ENCODE measurements at regions not wholly inside any gene's neighbourhood (a gene's known extent, or its start where the extent isn't known, plus 50 kb on each side); places are given as distances from the start of the nearest gene placed in this dataset.
"Not testable (repeated sequence)": the region's sequence is repeated elsewhere in the genome, so short reads cannot be mapped to it uniquely, and the experiment has no call there.

- no peak for DNase-seq
These were observed 331.2 kb downstream of the QKI start for GRCh38 chr6:163745536-163746400.

DNA sequence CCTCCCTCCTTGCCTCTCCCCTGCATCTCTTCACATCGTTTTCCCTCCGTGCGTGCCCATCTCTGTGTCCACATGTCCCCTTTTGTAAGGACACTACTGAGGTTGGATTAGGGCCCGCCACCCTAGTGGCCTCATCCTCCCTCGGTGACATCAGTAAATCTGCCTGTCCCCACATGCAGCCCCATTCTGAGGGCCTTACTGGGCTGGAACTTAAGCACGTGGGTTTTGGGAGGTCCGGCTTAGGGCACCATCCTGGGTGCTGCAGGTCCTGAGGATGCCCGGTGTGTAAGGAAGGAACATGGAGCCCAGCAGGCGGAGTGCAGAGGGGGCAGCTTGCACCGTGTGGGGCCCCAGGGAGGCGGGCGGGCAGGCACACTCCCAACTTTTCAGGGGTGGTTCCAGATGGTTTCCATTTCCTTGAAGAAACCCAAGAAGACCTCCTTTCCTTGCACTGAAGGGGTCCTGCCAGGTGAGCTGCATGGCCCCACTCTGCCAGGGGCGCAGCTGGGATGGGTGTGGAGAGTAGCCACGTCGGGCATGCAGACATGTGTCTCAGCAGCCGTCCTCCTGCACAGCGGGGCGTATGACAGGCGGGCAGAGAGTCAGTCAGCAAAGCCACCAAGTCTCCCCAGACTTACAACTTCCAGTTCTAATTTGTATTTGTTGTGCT is 329.9 kb downstream of the QKI start:
- DNase-seq: no peak

DNA sequence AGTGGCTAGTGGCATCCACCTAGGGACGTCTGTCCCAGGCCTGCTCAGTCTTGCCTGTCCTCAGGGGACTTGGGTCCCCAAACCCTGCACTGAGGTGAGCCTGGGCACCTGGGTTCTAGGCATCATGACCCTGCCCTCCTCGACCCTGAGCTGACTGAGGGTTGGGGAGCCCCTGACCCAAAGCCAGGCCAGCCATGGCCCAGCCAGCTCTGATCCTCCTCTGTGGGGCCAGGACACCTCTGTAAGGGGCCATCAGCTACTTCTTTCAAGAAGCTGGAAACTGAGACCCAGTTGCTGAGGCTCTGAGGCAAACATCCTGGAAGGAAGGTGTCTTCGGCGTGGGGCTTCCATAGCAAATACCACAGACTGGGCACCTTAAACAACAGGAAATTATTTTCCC is 329.3 kb downstream of the QKI start:
- no peak for DNase-seq

DNA sequence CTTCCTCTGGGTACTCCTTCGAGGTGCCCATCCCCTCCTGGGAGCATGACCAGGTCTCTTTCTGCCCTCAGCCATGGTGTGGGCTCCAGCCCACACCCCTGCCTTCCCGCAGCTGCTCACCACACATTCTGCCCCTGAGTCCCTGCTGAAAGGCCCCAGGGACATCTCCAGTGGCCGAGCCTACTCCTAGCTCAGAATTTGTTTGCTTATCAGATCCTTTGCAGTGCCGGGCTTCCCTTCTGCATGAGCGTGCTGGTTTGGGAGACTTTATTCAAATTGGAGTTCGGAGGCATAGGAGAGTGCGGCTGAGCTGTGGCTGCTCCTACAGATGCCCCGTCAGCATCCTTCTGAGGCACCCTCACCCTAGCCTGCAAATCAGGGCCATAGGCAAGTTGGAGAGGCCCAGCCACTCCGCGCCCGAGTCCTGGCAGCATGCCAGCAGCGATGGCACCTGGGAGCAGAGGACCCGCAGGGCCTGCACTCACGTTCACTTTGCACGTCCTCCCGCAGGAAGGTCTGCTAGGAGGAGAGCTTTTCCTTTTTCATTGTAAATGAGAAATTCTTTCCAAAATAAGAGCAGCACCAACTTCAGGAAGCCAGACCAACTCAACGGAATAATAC is 327.3 kb downstream of the QKI start:
- DNase-seq: no peak

DNA sequence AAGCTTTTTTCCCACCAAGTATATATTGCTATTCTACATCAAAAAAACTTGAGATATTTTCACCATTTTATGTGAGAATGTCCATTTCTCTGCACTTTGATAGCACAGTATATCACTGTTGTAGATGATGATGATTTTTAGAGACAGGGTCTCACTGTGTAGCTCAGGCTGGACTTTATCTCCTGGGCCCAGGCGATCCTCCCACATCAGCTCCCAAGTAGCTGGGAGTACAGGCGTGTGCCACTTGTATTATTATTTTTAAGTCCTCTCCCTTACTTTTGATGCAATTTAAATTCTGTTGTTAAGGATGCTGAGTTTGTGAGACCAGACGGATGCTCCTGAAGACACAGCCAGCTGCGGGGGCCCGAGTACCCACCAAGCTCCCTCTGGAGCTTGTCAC is 326.8 kb downstream of the QKI start:
- DNase-seq: no peak

DNA sequence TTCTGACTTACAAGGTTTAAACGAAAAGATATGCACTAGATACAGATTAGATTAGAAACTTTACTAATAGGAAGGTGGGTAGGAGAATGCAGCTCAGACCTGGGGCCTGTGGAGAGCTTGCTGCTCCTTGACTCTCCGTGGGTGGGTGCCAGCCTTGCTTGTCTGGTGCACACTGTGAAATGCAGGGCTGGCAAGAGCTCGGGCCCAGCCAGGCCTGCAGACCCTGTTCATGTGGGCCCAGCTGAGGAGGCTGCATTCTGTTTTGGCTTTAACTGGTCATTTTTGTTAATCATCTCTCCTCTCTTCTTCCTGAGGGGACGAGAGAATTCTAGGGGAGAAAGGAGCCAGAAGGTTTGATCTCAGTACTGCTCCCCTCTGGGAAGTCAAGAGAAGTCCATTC is 325.4 kb downstream of the QKI start:
- DNase-seq: no peak

DNA sequence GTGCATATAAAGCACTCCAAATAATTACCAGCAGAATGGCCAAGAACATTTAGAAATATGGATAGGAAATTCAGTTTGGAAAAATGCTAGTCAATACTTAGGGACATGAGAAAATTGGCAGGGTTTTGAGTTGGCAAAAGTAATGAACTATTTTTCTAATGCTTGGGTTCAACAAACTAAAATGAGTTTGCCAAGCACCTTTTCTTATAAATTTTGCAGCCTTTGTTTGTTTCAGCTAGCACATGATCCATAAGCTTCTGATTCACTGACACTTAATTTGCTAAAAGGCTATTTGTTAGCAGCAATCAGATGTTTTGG is 324.8 kb downstream of the QKI start:
- DNase-seq: no peak

DNA sequence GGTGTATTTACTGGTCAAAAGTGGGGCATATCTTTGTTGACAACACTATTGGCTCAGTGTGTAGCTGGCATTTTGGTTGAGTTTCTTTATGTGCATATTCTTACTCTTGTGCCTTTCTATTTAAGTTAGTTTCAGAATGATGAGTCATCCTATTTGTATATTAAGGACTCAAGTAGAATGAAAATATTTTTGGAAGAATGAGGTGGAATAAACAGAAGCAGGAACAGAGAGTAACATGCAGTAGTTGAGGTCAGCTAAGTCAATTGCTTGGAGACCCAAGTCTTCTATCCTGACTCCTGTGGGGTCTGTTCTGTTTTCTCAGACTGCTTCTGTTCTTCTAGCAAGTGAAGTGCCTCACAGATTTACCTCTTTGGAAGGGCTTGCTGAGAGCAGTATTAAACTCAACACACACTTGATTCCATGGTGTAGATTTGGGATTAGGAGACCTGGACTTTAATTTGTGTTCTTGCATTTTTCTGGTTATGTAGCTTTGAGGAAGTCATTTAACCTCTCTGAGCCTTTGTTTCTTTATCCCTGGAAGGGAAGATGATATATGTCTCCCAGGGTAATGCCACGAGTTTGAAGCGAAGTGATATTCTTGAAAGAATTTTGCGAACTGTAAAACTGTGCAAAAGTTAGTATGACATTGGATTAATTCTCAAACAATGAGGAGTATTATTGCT is 324.3 kb downstream of the QKI start:
- DNase-seq: no peak

GRCh38 chr6:163738304-163738703 is 323.8 kb downstream of the QKI start:
- no peak for DNase-seq

- DNase-seq: no peak
These were observed 320.6 kb downstream of the QKI start for GRCh38 chr6:163735076-163735475.

- no peak for DNase-seq
These were observed 318.5 kb downstream of the QKI start for GRCh38 chr6:163733061-163733460.

GRCh38 chr6:163732479-163732878 is 318.0 kb downstream of the QKI start:
- DNase-seq: no peak

DNA sequence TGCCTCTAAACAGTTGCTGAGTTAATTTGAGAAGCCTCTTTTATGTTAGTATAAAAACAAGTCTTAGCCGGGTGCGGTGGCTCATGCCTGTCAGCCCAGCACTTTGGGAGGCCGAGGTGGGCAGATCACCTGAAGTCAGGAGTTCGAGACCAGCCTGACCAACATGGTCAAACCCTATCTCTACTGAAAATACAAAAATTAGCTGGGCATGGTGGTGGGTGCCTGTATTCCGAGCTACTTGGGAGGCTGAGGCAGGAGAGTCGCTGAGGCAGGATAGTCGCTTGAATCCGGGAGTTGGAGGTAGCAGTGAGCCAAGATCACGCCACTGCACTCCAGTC is 317.5 kb downstream of the QKI start:
- not testable (repeated sequence) for DNase-seq

GRCh38 chr6:163731215-163732013 is 316.9 kb downstream of the QKI start:
- peak; percentile 91 for DNase-seq

- DNase-seq: no peak
These were observed 316.0 kb downstream of the QKI start for GRCh38 chr6:163730246-163731210.

DNA sequence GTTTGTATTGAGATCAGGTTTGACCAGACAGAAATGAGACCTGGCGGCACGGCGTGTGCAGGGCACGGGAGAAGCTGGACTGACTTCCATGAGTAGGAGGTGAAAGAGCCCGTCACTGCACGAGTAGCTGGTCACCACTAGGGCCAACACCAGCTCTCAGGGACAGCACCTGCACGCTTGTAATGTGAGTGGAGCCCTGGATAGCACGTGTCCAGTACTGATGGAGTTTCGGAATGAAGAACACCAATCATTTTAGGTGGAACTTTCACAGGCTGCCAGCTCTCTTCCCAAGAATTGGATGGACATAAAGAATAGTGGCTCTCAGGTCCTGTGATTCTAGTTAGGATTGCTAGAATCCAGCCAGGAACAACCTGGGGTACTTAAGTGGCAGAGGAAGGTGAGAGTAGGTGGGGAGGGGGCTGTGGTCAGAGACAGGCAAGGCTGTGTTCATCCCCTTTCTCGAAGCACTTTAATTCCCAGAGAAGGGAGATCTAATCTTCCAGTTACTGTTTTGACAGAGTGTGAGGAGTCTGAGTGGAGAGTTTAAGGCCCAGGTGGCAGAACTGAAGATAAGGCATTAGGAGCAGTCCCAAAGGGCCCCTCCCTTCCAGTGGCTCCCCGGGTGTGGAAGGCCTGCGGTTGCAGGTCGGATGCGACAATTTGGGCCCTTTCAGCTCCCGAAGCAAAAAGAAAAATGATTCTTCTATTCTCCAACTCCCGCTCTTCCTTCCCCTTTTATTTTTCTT is 314.8 kb downstream of the QKI start:
- DNase-seq: peak; percentile 30

- no peak for DNase-seq
These were observed 314.1 kb downstream of the QKI start for GRCh38 chr6:163728442-163729126.

- DNase-seq: no peak
These were observed 311.6 kb downstream of the QKI start for GRCh38 chr6:163726037-163726695.

Measured in hematopoietic multipotent progenitor cell treated with erythropoietin and hydrocortisone succinate and interleukin-3 and kit ligand, for 6 days (in vitro differentiated cells).